Activated B cell treated with CpG ODN at 0.5 μM for 24 hours (primary cell): ENCODE measurements at regions not wholly inside any gene's neighbourhood (a gene's known extent, or its start where the extent isn't known, plus 50 kb on each side); places are given as distances from the start of the nearest gene placed in this dataset.

Source experiments
- ATAC-seq: fragments of 200-7000 bp; cut with Tn5 transposase; one replicate; pipeline ENCODE4 v1.10.0; 2021; ENCODE audit warnings: low read depth, mild to moderate bottlenecking, moderate library complexity
- CTCF ChIA-PET: fragments of 350-600 bp; sonication (Branson Sonifier 250); formaldehyde crosslinking; loops from one replicate; lab custom pipeline; 2021; ENCODE audit warnings: antibody characterized with exemption; lab: Charles Lee
- POLR2A ChIA-PET: fragments of 350-600 bp; sonication (Branson Sonifier 250); formaldehyde crosslinking; loops from one replicate; lab custom pipeline; 2021; ENCODE audit warnings: antibody characterized with exemption; lab: Charles Lee
- DNase-seq: peaks from one replicate; pipeline ENCODE4 v3.0.0; 2022
- H3K27ac Mint-ChIP-seq: one replicate; pipeline ENCODE4 v1.8.0; 2020; ENCODE audit warnings: mixed read lengths
- H3K27me3 Mint-ChIP-seq: one replicate; pipeline ENCODE4 v1.8.0; 2021; ENCODE audit warnings: mixed read lengths
- H3K36me3 Mint-ChIP-seq: one replicate; pipeline ENCODE4 v1.8.0; 2021; ENCODE audit warnings: low read depth, mixed read lengths
- H3K4me1 Mint-ChIP-seq: one replicate; pipeline ENCODE4 v1.8.0; 2021; ENCODE audit warnings: mixed read lengths
- H3K4me3 Mint-ChIP-seq: one replicate; pipeline ENCODE4 v1.8.0; 2020; ENCODE audit warnings: mild to moderate bottlenecking, mixed read lengths
- H3K9me3 Mint-ChIP-seq: one replicate; pipeline ENCODE4 v1.8.0; 2020; ENCODE audit warnings: mixed read lengths
- CTCF ChIP-seq: fragments of 200-600 bp; IDR thresholded peaks from one replicate; pipeline ENCODE4 v1.8.0; 2022; ENCODE audit warnings: antibody characterized with exemption, mild to moderate bottlenecking
- intact Hi-C: fragments of 100-400 bp; cut with micrococcal nuclease; formaldehyde crosslinking; loops from one replicate; pipeline ENCODE4 v1.15.1; 2024

GRCh38 chrX:115363897-115364296, 74.4 kb downstream of the LUZP4 start:
- DNase-seq, result no peak
- Mint-ChIP-seq H3K9me3 (peaks cover 3% of the 10 kb centered on the region), H3K27ac (no peak overlapping the region), H3K4me1 (no peaks in the 10 kb centered on the region), H3K4me3 (no peak overlapping the region), H3K27me3 (no peaks in the 10 kb centered on the region), H3K36me3 (no peaks in the 10 kb centered on the region)
- no peak for TF ChIP-seq CTCF
- intact Hi-C loops, result no loop called here
- ATAC-seq, result no peak
- CTCF ChIA-PET, result no interaction called here
- POLR2A ChIA-PET, result no interaction called here

DNA sequence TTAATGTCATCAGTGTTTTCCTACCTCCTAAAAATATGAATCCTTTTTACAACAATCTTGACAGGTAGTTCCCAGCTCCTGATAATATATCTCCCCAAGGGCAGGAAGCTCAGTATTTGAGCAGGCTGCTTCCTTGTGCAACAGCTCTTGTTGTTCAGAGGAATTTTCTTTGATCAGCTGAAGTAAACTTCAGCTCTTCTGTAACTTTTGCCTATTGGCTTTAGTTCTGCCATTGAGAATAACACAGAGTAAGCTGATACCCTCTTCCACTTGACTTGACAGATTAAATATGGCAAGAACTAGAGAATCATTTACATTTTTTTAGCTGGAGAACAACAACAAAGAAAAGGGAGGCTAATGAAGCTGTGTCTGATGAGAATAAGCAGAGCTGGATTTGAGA, 75.2 kb downstream of the LUZP4 start:
- DNase-seq, result no peak
- peaks cover 3% of the 10 kb centered on the region for H3K9me3 Mint-ChIP-seq
- CTCF ChIA-PET, result no interaction called here
- H3K27ac Mint-ChIP-seq, result no peak overlapping the region
- H3K27me3 Mint-ChIP-seq, result no peaks in the 10 kb centered on the region
- TF ChIP-seq CTCF, result no peak
- no peak overlapping the region for H3K4me3 Mint-ChIP-seq
- intact Hi-C loops, result no loop called here
- POLR2A ChIA-PET, result no interaction called here
- H3K36me3 Mint-ChIP-seq, result no peaks in the 10 kb centered on the region
- H3K4me1 Mint-ChIP-seq, result no peaks in the 10 kb centered on the region
- no peak for ATAC-seq

GRCh38 chrX:115366535-115366934, 77.0 kb downstream of the LUZP4 start:
- no peaks in the 10 kb centered on the region for H3K36me3 Mint-ChIP-seq
- ChIA-PET POLR2A (no interaction called here), CTCF (no interaction called here)
- DNase-seq (no peak), ATAC-seq (no peak)
- H3K27me3 Mint-ChIP-seq, result no peaks in the 10 kb centered on the region
- no peaks in the 10 kb centered on the region for H3K4me1 Mint-ChIP-seq
- no peak overlapping the region for H3K4me3 Mint-ChIP-seq
- H3K9me3 Mint-ChIP-seq, result peaks cover 3% of the 10 kb centered on the region
- intact Hi-C loops, result no loop called here
- no peak for TF ChIP-seq CTCF
- H3K27ac Mint-ChIP-seq, result no peak overlapping the region

- no peaks in the 10 kb centered on the region for H3K9me3 Mint-ChIP-seq
- H3K4me3 Mint-ChIP-seq, result no peak overlapping the region
- no peak for TF ChIP-seq CTCF
- ChIA-PET POLR2A (no interaction called here), CTCF (no interaction called here)
- no peak for ATAC-seq
- H3K4me1 Mint-ChIP-seq, result no peaks in the 10 kb centered on the region
- H3K27ac Mint-ChIP-seq, result no peak overlapping the region
- DNase-seq, result no peak
- intact Hi-C loops, result no loop called here
- no peaks in the 10 kb centered on the region for H3K36me3 Mint-ChIP-seq
- no peaks in the 10 kb centered on the region for H3K27me3 Mint-ChIP-seq
Observed at GRCh38 chrX:115367455-115367854, 77.9 kb downstream of the LUZP4 start.

DNA sequence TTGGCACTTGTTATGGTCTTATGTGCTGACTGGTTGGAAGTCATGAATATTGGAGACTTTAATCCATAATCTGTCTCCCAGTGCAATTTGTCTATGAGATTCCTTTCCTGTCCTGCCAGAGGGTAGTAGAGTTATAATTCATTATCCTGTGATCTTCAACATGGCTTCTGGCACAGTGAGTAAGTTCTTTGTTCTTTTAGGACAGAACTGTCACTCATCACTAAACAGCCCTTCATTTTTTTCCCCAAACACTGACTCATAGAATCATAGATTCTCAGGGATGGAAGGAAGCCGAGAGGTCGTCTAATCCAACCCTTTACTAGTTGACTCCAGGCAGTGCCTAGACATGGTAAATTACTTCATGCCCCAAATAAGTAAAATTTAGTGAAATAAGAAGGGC, 78.4 kb downstream of the LUZP4 start:
- intact Hi-C loops, result no loop called here
- no peaks in the 10 kb centered on the region for H3K36me3 Mint-ChIP-seq
- no peak overlapping the region for H3K27ac Mint-ChIP-seq
- no peaks in the 10 kb centered on the region for H3K27me3 Mint-ChIP-seq
- DNase-seq, result no peak
- no peak overlapping the region for H3K4me3 Mint-ChIP-seq
- no peak for TF ChIP-seq CTCF
- ATAC-seq, result no peak
- ChIA-PET CTCF (no interaction called here), POLR2A (no interaction called here)
- H3K4me1 Mint-ChIP-seq, result no peaks in the 10 kb centered on the region
- no peaks in the 10 kb centered on the region for H3K9me3 Mint-ChIP-seq
